H1 (cell line): ENCODE measurements at regions not wholly inside any gene's neighbourhood (a gene's known extent, or its start where the extent isn't known, plus 50 kb on each side); places are given as distances from the start of the nearest gene placed in this dataset.

ENCODE experiments used
- CTCF ChIA-PET: fragments of 300-600 bp; sonication (Branson Sonifier 250); formaldehyde crosslinking; loops from one replicate; lab custom pipeline; 2021; ENCODE audit not compliant: partially characterized antibody; lab: Charles Lee
- POLR2A ChIA-PET: fragments of 300-600 bp; sonication (Branson Sonifier 250); formaldehyde crosslinking; loops from one replicate; lab custom pipeline; 2021; ENCODE audit warnings: inconsistent platforms; ENCODE audit not compliant: partially characterized antibody; lab: Charles Lee
- DNase-seq, 2 experiments: peaks; one replicate each; pipeline versions ENCODE4 v3.0.0 to v3.0.0-alpha.2; 2010 to 2022; ENCODE audit warnings: low spot score in 2 of 2, low read depth in 1 of 2, mixed read lengths in 1 of 2
- FAIRE-seq: peaks from 2 replicates; lab custom pipeline; 2011; peaks lifted over from hg19 to GRCh38; lab: Jason Lieb, UNC
- H2AFZ ChIP-seq: 2 replicates; pipeline ENCODE4 v1.8.1; 2012; ENCODE audit warnings: low read length, inconsistent platforms
- H2AK5ac ChIP-seq: 2 replicates; pipeline ENCODE4 v1.6.1; 2013; ENCODE audit warnings: low read depth, low read length
- H2BK120ac ChIP-seq: replicated peaks from 2 replicates; pipeline ENCODE3; 2013; ENCODE audit warnings: low read depth, low read length, inconsistent platforms
- H2BK12ac ChIP-seq: 2 replicates; pipeline ENCODE4 v1.6.1; 2013; ENCODE audit warnings: low read depth, low read length
- H2BK15ac ChIP-seq: 2 replicates; pipeline ENCODE4 v1.6.1; 2013; ENCODE audit warnings: low read length
- H2BK20ac ChIP-seq: 2 replicates; pipeline ENCODE4 v1.6.1; 2013; ENCODE audit warnings: low read length
- H2BK5ac ChIP-seq: 2 replicates; pipeline ENCODE4 v1.6.1; 2013; ENCODE audit warnings: low read depth, low read length
- H3K14ac ChIP-seq: 2 replicates; pipeline ENCODE4 v1.6.1; 2013; ENCODE audit warnings: inconsistent platforms; ENCODE audit not compliant: insufficient read length
- H3K18ac ChIP-seq: 2 replicates; pipeline ENCODE4 v1.6.1; 2013; ENCODE audit warnings: low read length; ENCODE audit errors: extremely low read depth
- H3K23ac ChIP-seq: 2 replicates; pipeline ENCODE4 v1.6.1; 2013; ENCODE audit warnings: inconsistent platforms; ENCODE audit not compliant: insufficient read length
- H3K23me2 ChIP-seq: 2 replicates; pipeline ENCODE4 v1.6.1; 2013; ENCODE audit warnings: low read depth, low read length
- H3K27ac ChIP-seq: 2 replicates; pipeline ENCODE4 v1.6.1; 2011; ENCODE audit warnings: low read depth, low read length, inconsistent platforms
- H3K27me3 ChIP-seq, 4 experiments: replicated peaks in 1 of 4; 1 replicate in 1 of 4; 2 replicates in 3 of 4; pipeline versions ENCODE4 v1.6.1 to v1.8.1; 2011 to 2013; ENCODE audit warnings: low read length in 3 of 4, mild to moderate bottlenecking in 3 of 4, inconsistent platforms in 2 of 4, mixed read lengths in 2 of 4, moderate library complexity in 1 of 4; ENCODE audit not compliant: control insufficient read depth in 3 of 4, insufficient read depth in 3 of 4; ENCODE audit errors: extremely low read depth in 1 of 4
- H3K36me3 ChIP-seq, 4 experiments: 2 replicates each; pipeline versions ENCODE4 v1.6.1 to v1.8.1; 2011 to 2013; ENCODE audit warnings: mild to moderate bottlenecking in 4 of 4, low read length in 3 of 4, moderate library complexity in 2 of 4, control low read depth in 1 of 4, inconsistent platforms in 1 of 4; ENCODE audit not compliant: insufficient read depth in 4 of 4, control insufficient read depth in 2 of 4
- H3K4ac ChIP-seq: replicated peaks from 2 replicates; pipeline ENCODE3; 2013; ENCODE audit warnings: low read length, low read depth, mixed read lengths, inconsistent platforms; ENCODE audit not compliant: insufficient read length
- H3K4me1 ChIP-seq, 4 experiments: replicated peaks in 1 of 4; 1 replicate in 1 of 4; 2 replicates in 3 of 4; pipeline versions ENCODE4 v1.6.1 to v1.8.1; 2011 to 2013; ENCODE audit warnings: low read length in 3 of 4, inconsistent platforms in 2 of 4, mixed read lengths in 1 of 4; ENCODE audit not compliant: insufficient read depth in 4 of 4, control insufficient read depth in 3 of 4
- H3K4me2 ChIP-seq, 2 experiments: 2 replicates each; pipeline versions ENCODE4 v1.6.1 to v1.8.1; 2011 to 2013; ENCODE audit warnings: low read depth in 2 of 2, low read length in 2 of 2, control low read depth in 1 of 2, inconsistent platforms in 1 of 2, mild to moderate bottlenecking in 1 of 2; ENCODE audit not compliant: insufficient read depth in 1 of 2
- H3K4me3 ChIP-seq, 4 experiments: fragments of 200-600, 300-600 bp in 1 of 4; sonication (generic), shearing (Covaris generic), sonication (Bioruptor Twin) in 1 of 4; 2 replicates each; pipeline versions ENCODE4 v1.5.1 to v1.8.1; 2011 to 2016; ENCODE audit warnings: low read length in 4 of 4, low read depth in 3 of 4, control low read depth in 2 of 4, inconsistent platforms in 2 of 4, mild to moderate bottlenecking in 2 of 4, mixed read lengths in 1 of 4, moderate library complexity in 1 of 4; ENCODE audit not compliant: insufficient read depth in 2 of 4; ENCODE audit errors: extremely low read depth in 1 of 4
- H3K56ac ChIP-seq: replicated peaks from 2 replicates; pipeline ENCODE3; 2013; ENCODE audit warnings: low read depth, mild to moderate bottlenecking, mixed read lengths, low read length, inconsistent platforms; ENCODE audit not compliant: insufficient read length
- H3K79me1 ChIP-seq: 2 replicates; pipeline ENCODE4 v1.6.1; 2013; ENCODE audit warnings: low read depth, low read length, control low read depth
- H3K79me2 ChIP-seq, 2 experiments: 2 replicates each; pipeline versions ENCODE4 v1.6.1 to v1.8.1; 2012 to 2013; ENCODE audit warnings: low read length in 2 of 2, mild to moderate bottlenecking in 2 of 2, inconsistent platforms in 1 of 2; ENCODE audit not compliant: insufficient read depth in 2 of 2, control insufficient read depth in 1 of 2
- H3K9ac ChIP-seq, 4 experiments: replicated peaks in 1 of 4; 1 replicate in 1 of 4; 2 replicates in 3 of 4; pipeline versions ENCODE4 v1.6.1 to v1.8.1; 2011 to 2013; ENCODE audit warnings: low read depth in 3 of 4, low read length in 3 of 4, control low read depth in 2 of 4, mild to moderate bottlenecking in 2 of 4, moderate library complexity in 2 of 4, inconsistent platforms in 1 of 4; ENCODE audit errors: extremely low read depth in 1 of 4
- H3K9me3 ChIP-seq, 2 experiments: 2 replicates each; pipeline versions ENCODE4 v1.6.1 to v1.8.1; 2012 to 2013; ENCODE audit warnings: mild to moderate bottlenecking in 2 of 2, moderate library complexity in 2 of 2, control low read depth in 1 of 2, inconsistent platforms in 1 of 2, low read depth in 1 of 2, low read length in 1 of 2, mixed read lengths in 1 of 2; ENCODE audit not compliant: insufficient read depth in 2 of 2
- H4K20me1 ChIP-seq, 2 experiments: replicated peaks in 1 of 2; 2 replicates each; pipeline versions ENCODE3 to v1.8.1; 2011 to 2013; ENCODE audit warnings: inconsistent platforms in 2 of 2, low read length in 2 of 2, mild to moderate bottlenecking in 1 of 2; ENCODE audit not compliant: insufficient read depth in 2 of 2, control insufficient read depth in 1 of 2
- H4K5ac ChIP-seq: 2 replicates; pipeline ENCODE4 v1.6.1; 2013; ENCODE audit warnings: low read length, low read depth, mixed read lengths, inconsistent platforms; ENCODE audit not compliant: insufficient read length
- H4K8ac ChIP-seq: 2 replicates; pipeline ENCODE4 v1.8.0; 2013; ENCODE audit warnings: mild to moderate bottlenecking, moderate library complexity, low read length, inconsistent platforms; ENCODE audit not compliant: insufficient read depth; ENCODE audit errors: extremely low read depth
- H4K91ac ChIP-seq: replicated peaks from 2 replicates; pipeline ENCODE3; 2013; ENCODE audit warnings: low read length, mixed read lengths, inconsistent platforms; ENCODE audit not compliant: insufficient read length
- BRCA1 ChIP-seq: IDR thresholded peaks from 2 replicates; pipeline ENCODE4 v1.6.1; 2012; ENCODE audit warnings: low read depth, low read length, improper control_type of control experiment
- CREB1 ChIP-seq: IDR thresholded peaks from 2 replicates; pipeline ENCODE4 v1.6.1; 2012; ENCODE audit warnings: inconsistent platforms
- CTBP2 ChIP-seq: IDR thresholded peaks from 2 replicates; pipeline ENCODE4 v1.7.0; 2011; ENCODE audit warnings: borderline replicate concordance, mild to moderate bottlenecking, moderate library complexity, mixed read lengths, low read length; ENCODE audit not compliant: insufficient read depth, insufficient read length
- EP300 ChIP-seq, 2 experiments: IDR thresholded peaks; 1 replicate in 1 of 2; 2 replicates in 1 of 2; pipeline ENCODE4 v1.6.1; 2011 to 2012; ENCODE audit warnings: low read depth in 2 of 2, low read length in 2 of 2, mild to moderate bottlenecking in 2 of 2, borderline replicate concordance in 1 of 2, inconsistent platforms in 1 of 2, moderate library complexity in 1 of 2
- KDM5A ChIP-seq: fragments of 200-600 bp; IDR thresholded peaks from 2 replicates; pipeline ENCODE4 v1.7.1; 2012; ENCODE audit warnings: mild to moderate bottlenecking, low read length, inconsistent platforms, mixed read lengths
- POLR2A ChIP-seq, 2 experiments: IDR thresholded peaks; 1 replicate in 1 of 2; 2 replicates in 1 of 2; pipeline ENCODE4 v1.6.1; 2011; ENCODE audit warnings: low read depth in 2 of 2, low read length in 2 of 2, mild to moderate bottlenecking in 2 of 2; ENCODE audit errors: control extremely low read depth in 1 of 2
- RAD21 ChIP-seq, 2 experiments: IDR thresholded peaks in 1 of 2; conservative IDR thresholded peaks in 1 of 2; 2 replicates each; pipeline ENCODE4 v1.6.1; 2011; ENCODE audit warnings: low read depth in 2 of 2, low read length in 2 of 2, improper control_type of control experiment in 1 of 2, inconsistent platforms in 1 of 2, mild to moderate bottlenecking in 1 of 2, moderate library complexity in 1 of 2
- SP4 ChIP-seq: IDR thresholded peaks from 2 replicates; pipeline ENCODE4 v1.6.1; 2012; ENCODE audit warnings: low read length, inconsistent platforms
- SUZ12 ChIP-seq: fragments of 200-600 bp; sonication (generic); IDR thresholded peaks from 2 replicates; pipeline ENCODE4 v1.6.1; 2012; ENCODE audit warnings: mild to moderate bottlenecking, inconsistent platforms, low read length, moderate library complexity, mixed read lengths
- TBP ChIP-seq: IDR thresholded peaks from 2 replicates; pipeline ENCODE4 v1.6.1; 2011; ENCODE audit warnings: low read depth, low read length, improper control_type of control experiment
- WGBS, 2 experiments: shearing (Covaris generic) in 1 of 2; methylation state at CpG; one replicate each; pipeline versions ENCODE4 v1.1.6 to v1.1.7; 2013 to 2015; ENCODE audit warnings: low lambda C conversion rate in 2 of 2, mixed read lengths in 2 of 2, inconsistent platforms in 1 of 2, low coverage in 1 of 2, missing lambda C conversion rate in 1 of 2; ENCODE audit not compliant: insufficient replicate concordance in 2 of 2, insufficient coverage in 1 of 2, insufficient read length in 1 of 2; ENCODE audit errors: extremely low coverage in 1 of 2, missing lambda C conversion rate in 1 of 2; 5-methylcytosine and 5-hydroxymethylcytosine counted together
- TF ChIP-seq, protein P1 (sequence below): IDR thresholded peaks from 2 replicates; pipeline ENCODE4 v1.6.1; 2012; ENCODE audit warnings: inconsistent platforms
- TF ChIP-seq, protein P2 (sequence below): IDR thresholded peaks from 2 replicates; pipeline ENCODE4 v1.6.1; 2011; ENCODE audit warnings: low read depth, mild to moderate bottlenecking, low read length; ENCODE audit not compliant: insufficient read depth

DNA sequence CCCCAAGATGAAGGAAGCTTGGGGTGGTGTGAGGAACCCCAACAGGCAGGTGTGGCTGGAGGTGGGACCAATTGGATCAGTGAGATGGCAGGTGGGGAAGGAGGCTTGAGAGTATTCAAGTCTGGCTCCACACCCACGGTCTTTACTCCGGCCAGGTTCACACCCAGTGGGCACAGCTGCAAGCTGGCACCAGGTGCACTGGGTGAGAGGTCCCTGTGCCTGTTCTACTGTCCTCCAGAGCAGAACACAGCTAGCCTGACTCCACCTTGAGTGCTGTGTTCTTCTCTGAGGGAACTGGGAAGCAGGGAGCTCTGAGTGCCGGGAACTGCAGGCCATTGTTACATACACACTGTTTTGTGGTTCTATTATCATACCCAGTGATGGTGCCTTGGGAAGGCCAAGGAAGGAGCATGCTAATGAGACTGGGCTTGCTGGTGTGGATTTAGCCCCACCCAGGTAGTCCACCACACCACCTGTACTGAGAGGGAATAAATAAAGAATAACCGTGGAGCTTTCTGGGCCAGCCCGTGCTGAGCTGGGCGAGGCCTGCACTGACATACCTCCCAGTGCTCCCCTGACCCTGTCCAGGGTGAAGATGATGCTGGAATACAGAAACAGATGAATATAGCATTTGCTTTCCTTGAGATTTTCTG is 93.4 kb downstream of the ABHD5 start:
- DNase-seq (no peak), FAIRE-seq (no peak)
- H2BK12ac ChIP-seq, result no peak overlapping the region
- no peaks in the 10 kb centered on the region for H3K9me3 ChIP-seq
- no peak overlapping the region for H2BK120ac ChIP-seq
- H3K14ac ChIP-seq, result no peak overlapping the region
- no peak overlapping the region for H3K4ac ChIP-seq
- H3K4me1 ChIP-seq, result no peaks in the 10 kb centered on the region
- H3K56ac ChIP-seq, result no peak overlapping the region
- H3K79me1 ChIP-seq, result no peaks in the 10 kb centered on the region
- no peaks in the 10 kb centered on the region for H3K79me2 ChIP-seq
- no peak overlapping the region for H3K18ac ChIP-seq
- H3K27me3 ChIP-seq, result peaks cover 0 to 2% (median 0%) of the 10 kb centered on the region in 4 experiments; a peak in 1 of 7 replicates
- no peak overlapping the region for H2AK5ac ChIP-seq
- no peak overlapping the region for H2AFZ ChIP-seq
- POLR2A ChIA-PET, result no interaction called here
- H3K27ac ChIP-seq, result no peak overlapping the region
- CTCF ChIA-PET, result interaction anchor here (1.0 to 1.9 kb wide), 4 partner anchors 10 to 72 kb away, joined by 4 to 5 read pairs (median 4); no protein-coding TSS in a partner anchor
- no peaks in the 10 kb centered on the region for H4K20me1 ChIP-seq
- 95% methylated on average over 6 of the region's 6 CpGs; no CpG with 5 or more reads in 1 of the 2 experiments for WGBS, 2 experiments
- no peak overlapping the region for H4K91ac ChIP-seq
- H3K23me2 ChIP-seq, result no peaks in the 10 kb centered on the region; the same call in 1 of the 2 replicates
- H2BK20ac ChIP-seq, result no peak overlapping the region
- no peak overlapping the region for H3K9ac ChIP-seq
- no peaks in the 10 kb centered on the region for H3K36me3 ChIP-seq
- no peak overlapping the region for H4K8ac ChIP-seq
- no peak overlapping the region for H3K4me2 ChIP-seq
- H3K23ac ChIP-seq, result no peak overlapping the region
- H2BK5ac ChIP-seq, result no peak overlapping the region
- H4K5ac ChIP-seq, result no peak overlapping the region
- H3K4me3 ChIP-seq, result no peak overlapping the region
- no peak overlapping the region for H2BK15ac ChIP-seq
- TF ChIP-seq, protein P1, sequence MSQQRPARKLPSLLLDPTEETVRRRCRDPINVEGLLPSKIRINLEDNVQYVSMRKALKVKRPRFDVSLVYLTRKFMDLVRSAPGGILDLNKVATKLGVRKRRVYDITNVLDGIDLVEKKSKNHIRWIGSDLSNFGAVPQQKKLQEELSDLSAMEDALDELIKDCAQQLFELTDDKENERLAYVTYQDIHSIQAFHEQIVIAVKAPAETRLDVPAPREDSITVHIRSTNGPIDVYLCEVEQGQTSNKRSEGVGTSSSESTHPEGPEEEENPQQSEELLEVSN, result no peak
- TF ChIP-seq SP4, result no peak
- no peak for TF ChIP-seq SUZ12
- no peak for TF ChIP-seq KDM5A
- TF ChIP-seq CTBP2, result no peak
- no peak for TF ChIP-seq EP300 (IDR thresholded peaks at IDR 0.05; ENCODE audit: borderline replicate concordance in 1 of 2, low read depth in 2 of 2, low read length in 2 of 2)
- no peak for TF ChIP-seq CREB1
- TF ChIP-seq RAD21 (IDR thresholded peaks at IDR 0.05 in 1 of 2, conservative IDR thresholded peaks at IDR 0.05 in 1 of 2; ENCODE audit: low read depth in 2 of 2, low read length in 2 of 2), result no peak
- no peak for TF ChIP-seq BRCA1
- TF ChIP-seq, protein P2, sequence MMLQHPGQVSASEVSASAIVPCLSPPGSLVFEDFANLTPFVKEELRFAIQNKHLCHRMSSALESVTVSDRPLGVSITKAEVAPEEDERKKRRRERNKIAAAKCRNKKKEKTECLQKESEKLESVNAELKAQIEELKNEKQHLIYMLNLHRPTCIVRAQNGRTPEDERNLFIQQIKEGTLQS, result no peak
- no peak for TF ChIP-seq POLR2A (IDR thresholded peaks at IDR 0.05; ENCODE audit: control extremely low read depth in 1 of 2, low read depth in 2 of 2, low read length in 2 of 2)
- no peak for TF ChIP-seq TBP
